K562 (cell line): ENCODE measurements at regions not wholly inside any gene's neighbourhood (a gene's known extent, or its start where the extent isn't known, plus 50 kb on each side); places are given as distances from the start of the nearest gene placed in this dataset.
A peak's percentile ranks its signal among the peaks of the same experiment; 100 is the strongest.

Source experiments
- EP400 ChIP-seq: fragments of 450-650 bp; IDR thresholded peaks from 2 replicates; pipeline ENCODE4 v1.6.1; 2017; ENCODE audit warnings: antibody characterized with exemption, mild to moderate bottlenecking, moderate library complexity
- KDM2B ChIP-seq: fragments of 250-450 bp; sonication (Bioruptor Pico); IDR thresholded peaks from 2 replicates; pipeline ENCODE4 v1.8.0; 2021; ENCODE audit warnings: mild to moderate bottlenecking, moderate library complexity
- KLF16 ChIP-seq: IDR thresholded peaks from 2 replicates; pipeline ENCODE4 v1.6.1; 2016; ENCODE audit warnings: antibody characterized with exemption
- MNT ChIP-seq, 2 experiments: fragments of 450-650 bp; conservative IDR thresholded peaks; 2 replicates each; pipeline ENCODE4 v1.6.1; 2017; ENCODE audit warnings: mild to moderate bottlenecking in 2 of 2, moderate library complexity in 2 of 2
- MYC ChIP-seq, 2 experiments: fragments of 250-450 bp in 1 of 2; sonication (Bioruptor Pico) in 1 of 2; IDR thresholded peaks; 2 replicates each; pipeline versions ENCODE4 v1.5.1 to v1.6.1; 2012 to 2021; ENCODE audit warnings: low read depth in 2 of 2, borderline replicate concordance in 1 of 2, improper control_type of control experiment in 1 of 2, low read length in 1 of 2, mild to moderate bottlenecking in 1 of 2, moderate library complexity in 1 of 2
- SIRT6 ChIP-seq: IDR thresholded peaks from one replicate; pipeline ENCODE4 v1.6.1; 2012; ENCODE audit warnings: low read depth, mild to moderate bottlenecking, control low read depth, inconsistent platforms, low read length, moderate library complexity
- SIX5 ChIP-seq, 2 experiments: IDR thresholded peaks; 2 replicates each; pipeline ENCODE4 v1.6.1; 2011; ENCODE audit warnings: low read length in 2 of 2, borderline replicate concordance in 1 of 2, low read depth in 1 of 2, mild to moderate bottlenecking in 1 of 2, moderate library complexity in 1 of 2; ENCODE audit not compliant: insufficient read depth in 1 of 2
- TBL1XR1 ChIP-seq, 2 experiments: IDR thresholded peaks; 2 replicates each; pipeline ENCODE4 v1.6.1; 2012; ENCODE audit warnings: improper control_type of control experiment in 2 of 2, low read length in 2 of 2, mild to moderate bottlenecking in 1 of 2
- TBP ChIP-seq: optimal IDR thresholded peaks from 2 replicates; pipeline ENCODE3; 2011; ENCODE audit warnings: low read depth, low read length, improper control_type of control experiment
- TSC22D4 ChIP-seq: fragments of 450-650 bp; IDR thresholded peaks from 2 replicates; pipeline ENCODE4 v1.6.1; 2016; ENCODE audit warnings: missing genetic modification characterization, missing biosample characterization, control low read depth
- XRCC4 ChIP-seq: IDR thresholded peaks from one replicate; pipeline ENCODE4 v1.6.1; 2011; ENCODE audit not compliant: insufficient read depth, insufficient read length; ENCODE audit errors: extremely low read depth
- ZNF124 ChIP-seq: sonication (generic); formaldehyde crosslinking; IDR thresholded peaks from 2 replicates; pipeline ENCODE4 v1.8.1; 2022; ENCODE audit warnings: missing genetic modification reagents
- ZNF408 ChIP-seq: fragments of 250-450 bp; sonication (Bioruptor Pico); IDR thresholded peaks from 2 replicates; pipeline ENCODE4 v1.4.0; 2020; ENCODE audit warnings: low read depth, mild to moderate bottlenecking, moderate library complexity
- TF ChIP-seq, protein P1 (sequence below), 2 experiments: fragments of 450-650 bp in 1 of 2; IDR thresholded peaks; 2 replicates each; pipeline ENCODE4 v1.6.1; 2011 to 2017; ENCODE audit warnings: low read depth in 2 of 2, antibody characterized with exemption in 1 of 2, borderline replicate concordance in 1 of 2, low read length in 1 of 2, mild to moderate bottlenecking in 1 of 2, mixed read lengths in 1 of 2; ENCODE audit not compliant: control insufficient read depth in 1 of 2
- TF ChIP-seq, protein P2 (sequence below): fragments of 450-650 bp; formaldehyde crosslinking; IDR thresholded peaks from 2 replicates; pipeline ENCODE4 v1.4.0; 2020; ENCODE audit warnings: mild to moderate bottlenecking, mixed read lengths
- TF ChIP-seq, protein P3 (sequence below): fragments of 200-800 bp; sonication (Bioruptor generic); IDR thresholded peaks from 2 replicates; pipeline ENCODE4 v1.6.1; 2017; ENCODE audit warnings: missing genetic modification characterization, missing compliant biosample characterization
- TF ChIP-seq, protein P4 (sequence below), 2 experiments: fragments of 450-650 bp in 1 of 2; sonication (generic) in 1 of 2; formaldehyde crosslinking in 1 of 2; IDR thresholded peaks in 1 of 2; conservative IDR thresholded peaks in 1 of 2; 2 replicates each; pipeline versions ENCODE4 v1.6.1 to v1.8.1; 2016 to 2023; ENCODE audit warnings: mild to moderate bottlenecking in 2 of 2, moderate library complexity in 2 of 2, inconsistent platforms in 1 of 2, missing genetic modification reagents in 1 of 2

- TF ChIP-seq, protein P1, sequence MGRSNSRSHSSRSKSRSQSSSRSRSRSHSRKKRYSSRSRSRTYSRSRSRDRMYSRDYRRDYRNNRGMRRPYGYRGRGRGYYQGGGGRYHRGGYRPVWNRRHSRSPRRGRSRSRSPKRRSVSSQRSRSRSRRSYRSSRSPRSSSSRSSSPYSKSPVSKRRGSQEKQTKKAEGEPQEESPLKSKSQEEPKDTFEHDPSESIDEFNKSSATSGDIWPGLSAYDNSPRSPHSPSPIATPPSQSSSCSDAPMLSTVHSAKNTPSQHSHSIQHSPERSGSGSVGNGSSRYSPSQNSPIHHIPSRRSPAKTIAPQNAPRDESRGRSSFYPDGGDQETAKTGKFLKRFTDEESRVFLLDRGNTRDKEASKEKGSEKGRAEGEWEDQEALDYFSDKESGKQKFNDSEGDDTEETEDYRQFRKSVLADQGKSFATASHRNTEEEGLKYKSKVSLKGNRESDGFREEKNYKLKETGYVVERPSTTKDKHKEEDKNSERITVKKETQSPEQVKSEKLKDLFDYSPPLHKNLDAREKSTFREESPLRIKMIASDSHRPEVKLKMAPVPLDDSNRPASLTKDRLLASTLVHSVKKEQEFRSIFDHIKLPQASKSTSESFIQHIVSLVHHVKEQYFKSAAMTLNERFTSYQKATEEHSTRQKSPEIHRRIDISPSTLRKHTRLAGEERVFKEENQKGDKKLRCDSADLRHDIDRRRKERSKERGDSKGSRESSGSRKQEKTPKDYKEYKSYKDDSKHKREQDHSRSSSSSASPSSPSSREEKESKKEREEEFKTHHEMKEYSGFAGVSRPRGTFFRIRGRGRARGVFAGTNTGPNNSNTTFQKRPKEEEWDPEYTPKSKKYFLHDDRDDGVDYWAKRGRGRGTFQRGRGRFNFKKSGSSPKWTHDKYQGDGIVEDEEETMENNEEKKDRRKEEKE (IDR thresholded peaks at IDR 0.05; ENCODE audit: borderline replicate concordance in 1 of 2, control insufficient read depth in 1 of 2, low read depth in 2 of 2, low read length in 1 of 2): no peak
- TF ChIP-seq MYC (IDR thresholded peaks at IDR 0.05; ENCODE audit: low read depth, low read length) (0 out of 2 replicates have a peak, but pooled peaks have one; percentile 22), MYC (CRISPR knock-in tag; IDR thresholded peaks at IDR 0.05; ENCODE audit: borderline replicate concordance, low read depth) (no peak), ZNF124 (CRISPR knock-in tag) (no peak), TSC22D4 (no peak), SIX5 (IDR thresholded peaks at IDR 0.05; ENCODE audit: borderline replicate concordance in 1 of 2, insufficient read depth in 1 of 2, low read depth in 1 of 2, low read length in 2 of 2) (no peak), XRCC4 (no peak), SIRT6 (no peak), EP400 (peak; percentile 42; the same call in 1 of the 2 replicates), TBL1XR1 (IDR thresholded peaks at IDR 0.05; ENCODE audit: low read length in 2 of 2) (peak in 1 of 2 experiments; percentile 77; a peak in 2 of 4 replicates), KDM2B (CRISPR knock-in tag) (no peak), MNT (conservative IDR thresholded peaks at IDR 0.05) (0 out of 4 replicates have a peak, but pooled peaks of 1 of the 2 experiments have one; percentile 31), KLF16 (peak; percentile 74), TBP (peak; percentile 16), ZNF408 (CRISPR knock-in tag) (no peak)
- TF ChIP-seq, protein P2, sequence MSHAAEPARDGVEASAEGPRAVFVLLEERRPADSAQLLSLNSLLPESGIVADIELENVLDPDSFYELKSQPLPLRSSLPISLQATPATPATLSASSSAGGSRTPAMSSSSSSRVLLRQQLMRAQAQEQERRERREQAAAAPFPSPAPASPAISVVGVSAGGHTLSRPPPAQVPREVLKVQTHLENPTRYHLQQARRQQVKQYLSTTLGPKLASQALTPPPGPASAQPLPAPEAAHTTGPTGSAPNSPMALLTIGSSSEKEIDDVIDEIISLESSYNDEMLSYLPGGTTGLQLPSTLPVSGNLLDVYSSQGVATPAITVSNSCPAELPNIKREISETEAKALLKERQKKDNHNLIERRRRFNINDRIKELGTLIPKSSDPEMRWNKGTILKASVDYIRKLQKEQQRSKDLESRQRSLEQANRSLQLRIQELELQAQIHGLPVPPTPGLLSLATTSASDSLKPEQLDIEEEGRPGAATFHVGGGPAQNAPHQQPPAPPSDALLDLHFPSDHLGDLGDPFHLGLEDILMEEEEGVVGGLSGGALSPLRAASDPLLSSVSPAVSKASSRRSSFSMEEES (CRISPR knock-in tag): no peak
- TF ChIP-seq, protein P3, sequence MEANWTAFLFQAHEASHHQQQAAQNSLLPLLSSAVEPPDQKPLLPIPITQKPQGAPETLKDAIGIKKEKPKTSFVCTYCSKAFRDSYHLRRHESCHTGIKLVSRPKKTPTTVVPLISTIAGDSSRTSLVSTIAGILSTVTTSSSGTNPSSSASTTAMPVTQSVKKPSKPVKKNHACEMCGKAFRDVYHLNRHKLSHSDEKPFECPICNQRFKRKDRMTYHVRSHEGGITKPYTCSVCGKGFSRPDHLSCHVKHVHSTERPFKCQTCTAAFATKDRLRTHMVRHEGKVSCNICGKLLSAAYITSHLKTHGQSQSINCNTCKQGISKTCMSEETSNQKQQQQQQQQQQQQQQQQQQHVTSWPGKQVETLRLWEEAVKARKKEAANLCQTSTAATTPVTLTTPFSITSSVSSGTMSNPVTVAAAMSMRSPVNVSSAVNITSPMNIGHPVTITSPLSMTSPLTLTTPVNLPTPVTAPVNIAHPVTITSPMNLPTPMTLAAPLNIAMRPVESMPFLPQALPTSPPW (CRISPR knock-in tag): peak; percentile 56
- TF ChIP-seq, protein P4, sequence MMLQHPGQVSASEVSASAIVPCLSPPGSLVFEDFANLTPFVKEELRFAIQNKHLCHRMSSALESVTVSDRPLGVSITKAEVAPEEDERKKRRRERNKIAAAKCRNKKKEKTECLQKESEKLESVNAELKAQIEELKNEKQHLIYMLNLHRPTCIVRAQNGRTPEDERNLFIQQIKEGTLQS (IDR thresholded peaks at IDR 0.05): peak; percentile 30; the same call in 1 of the 2 replicates
- TF ChIP-seq, protein P4 (CRISPR knock-in tag; conservative IDR thresholded peaks at IDR 0.05): no peak
Observed at GRCh38 chr7:136245327-136246004, 268.3 kb upstream of the MTPN start (continued).
